ENCODE measurements at regions not wholly inside any gene's neighbourhood (a gene's known extent, or its start where the extent isn't known, plus 50 kb on each side); places are given as distances from the start of the nearest gene placed in this dataset.
A peak's percentile ranks its signal among the peaks of the same experiment; 100 is the strongest.

DNA sequence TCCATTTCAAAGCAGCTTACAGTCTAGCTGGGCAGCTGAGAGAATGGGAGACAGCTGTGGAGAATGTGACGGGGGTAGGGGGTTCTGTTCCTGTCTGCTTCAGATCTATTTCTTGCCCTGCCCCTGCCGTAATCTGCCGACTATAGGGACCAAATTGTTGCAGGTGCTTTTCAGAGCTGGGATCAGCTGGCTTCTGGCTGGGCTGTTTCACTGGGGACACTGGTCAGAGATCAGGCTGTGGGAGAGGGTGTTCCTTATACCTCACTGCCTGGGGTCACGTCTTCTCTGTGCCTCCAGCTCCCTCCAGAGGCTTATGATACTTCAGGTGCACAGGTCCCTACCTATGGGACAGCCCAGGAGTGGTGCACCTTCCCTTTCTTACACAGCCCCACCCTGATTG, 514.9 kb upstream of the GOT2 start:
- no peaks in the 10 kb centered on the region for H3K9me3 ChIP-seq (ENCODE audit: control insufficient read depth in 1 of 2, low read length in 2 of 2)
- Mint-ChIP-seq H3K27me3 (no peaks in the 10 kb centered on the region), H3K4me1 (no peaks in the 10 kb centered on the region), H3K9me3 (peaks cover 0 to 8% (median 3%) of the 10 kb centered on the region in 8 donors), H3K36me3 (no peaks in the 10 kb centered on the region), H3K4me3 (no peak overlapping the region), H3K27ac (peak overlapping the region in 1 of 7 donors; percentile 49)
- H3K36me3 ChIP-seq (ENCODE audit: insufficient read depth, low read length): no peaks in the 10 kb centered on the region
- H3K4me3 ChIP-seq (ENCODE audit: low read length in 2 of 2): no peak overlapping the region
- POLR2A ChIA-PET (ENCODE audit: partially characterized antibody): no interaction called here
- intact Hi-C loops (cut with micrococcal nuclease): no loop called here
- CTCF ChIA-PET (ENCODE audit: partially characterized antibody): no interaction called here
- DNase-seq: no peak
- H3K27ac ChIP-seq (ENCODE audit: low read depth, low read length): no peak overlapping the region
- no peaks in the 10 kb centered on the region for H3K4me1 ChIP-seq (ENCODE audit: insufficient read depth, low read length)
- no peaks in the 10 kb centered on the region for H3K27me3 ChIP-seq (ENCODE audit: insufficient read depth, low read length)

DNA sequence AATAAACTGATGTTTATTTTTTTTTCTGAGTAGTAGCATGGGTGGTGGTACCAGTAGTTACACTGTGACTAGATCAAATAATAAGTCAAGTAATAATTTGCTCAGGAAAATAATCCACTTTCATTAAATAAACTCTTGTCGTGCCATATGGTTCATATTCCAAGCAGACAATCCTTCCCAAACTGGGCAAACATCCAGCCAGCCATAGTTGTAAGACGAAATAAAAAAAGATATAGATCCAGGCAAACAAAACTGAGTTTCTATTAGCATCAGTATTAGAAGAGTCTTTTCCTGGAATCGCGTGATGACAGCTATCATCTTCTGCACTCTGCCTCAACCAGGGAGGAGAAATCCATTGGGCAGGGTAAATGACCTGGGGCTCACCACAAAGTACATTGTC, 508.4 kb upstream of the GOT2 start:
- Mint-ChIP-seq H3K4me1 (no peaks in the 10 kb centered on the region), H3K36me3 (no peaks in the 10 kb centered on the region), H3K9me3 (peaks cover 4 to 16% (median 8%) of the 10 kb centered on the region in 8 donors), H3K27ac (no peak overlapping the region), H3K4me3 (no peak overlapping the region), H3K27me3 (no peaks in the 10 kb centered on the region)
- ChIA-PET POLR2A (ENCODE audit: partially characterized antibody) (no interaction called here), CTCF (ENCODE audit: partially characterized antibody) (no interaction called here)
- intact Hi-C loops (cut with micrococcal nuclease): no loop called here
- DNase-seq: no peak
- Histone ChIP-seq H3K36me3 (ENCODE audit: insufficient read depth, low read length) (no peaks in the 10 kb centered on the region), H3K4me3 (ENCODE audit: low read length in 2 of 2) (no peak overlapping the region), H3K9me3 (ENCODE audit: control insufficient read depth in 1 of 2, low read length in 2 of 2) (no peaks in the 10 kb centered on the region), H3K27ac (ENCODE audit: low read depth, low read length) (no peak overlapping the region), H3K4me1 (ENCODE audit: insufficient read depth, low read length) (no peaks in the 10 kb centered on the region), H3K27me3 (ENCODE audit: insufficient read depth, low read length) (no peaks in the 10 kb centered on the region)

DNA sequence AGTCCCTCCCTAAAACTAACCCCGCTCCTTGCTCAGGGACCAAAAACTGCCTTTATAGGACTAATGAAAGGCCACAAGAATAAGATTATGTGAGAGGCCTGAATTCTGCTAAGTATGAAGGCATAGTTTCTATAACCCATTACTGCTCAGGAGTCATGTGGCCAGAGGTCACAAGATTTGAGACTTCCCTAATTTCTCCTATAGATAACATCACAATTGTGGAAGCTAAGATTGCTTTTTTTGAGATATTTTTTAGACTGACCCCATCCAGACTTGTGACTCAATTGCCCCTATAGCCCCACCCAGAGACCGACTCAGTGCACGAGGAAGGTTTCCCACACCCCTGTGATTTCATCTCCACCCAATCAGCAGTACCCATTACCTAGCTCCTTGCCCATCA, 504.1 kb upstream of the GOT2 start:
- Mint-ChIP-seq H3K9me3 (peaks cover 4 to 14% (median 7%) of the 10 kb centered on the region in 8 donors), H3K36me3 (no peaks in the 10 kb centered on the region), H3K27me3 (no peaks in the 10 kb centered on the region), H3K4me3 (no peak overlapping the region), H3K27ac (no peak overlapping the region), H3K4me1 (no peaks in the 10 kb centered on the region)
- no peak for DNase-seq
- H3K9me3 ChIP-seq (ENCODE audit: control insufficient read depth in 1 of 2, low read length in 2 of 2): no peaks in the 10 kb centered on the region
- H3K4me1 ChIP-seq (ENCODE audit: insufficient read depth, low read length): no peaks in the 10 kb centered on the region
- no peaks in the 10 kb centered on the region for H3K36me3 ChIP-seq (ENCODE audit: insufficient read depth, low read length)
- no peak overlapping the region for H3K4me3 ChIP-seq (ENCODE audit: low read length in 2 of 2)
- POLR2A ChIA-PET (ENCODE audit: partially characterized antibody): no interaction called here
- CTCF ChIA-PET (ENCODE audit: partially characterized antibody): no interaction called here
- H3K27me3 ChIP-seq (ENCODE audit: insufficient read depth, low read length): no peaks in the 10 kb centered on the region
- intact Hi-C loops (cut with micrococcal nuclease): no loop called here
- no peak overlapping the region for H3K27ac ChIP-seq (ENCODE audit: low read depth, low read length)

DNA sequence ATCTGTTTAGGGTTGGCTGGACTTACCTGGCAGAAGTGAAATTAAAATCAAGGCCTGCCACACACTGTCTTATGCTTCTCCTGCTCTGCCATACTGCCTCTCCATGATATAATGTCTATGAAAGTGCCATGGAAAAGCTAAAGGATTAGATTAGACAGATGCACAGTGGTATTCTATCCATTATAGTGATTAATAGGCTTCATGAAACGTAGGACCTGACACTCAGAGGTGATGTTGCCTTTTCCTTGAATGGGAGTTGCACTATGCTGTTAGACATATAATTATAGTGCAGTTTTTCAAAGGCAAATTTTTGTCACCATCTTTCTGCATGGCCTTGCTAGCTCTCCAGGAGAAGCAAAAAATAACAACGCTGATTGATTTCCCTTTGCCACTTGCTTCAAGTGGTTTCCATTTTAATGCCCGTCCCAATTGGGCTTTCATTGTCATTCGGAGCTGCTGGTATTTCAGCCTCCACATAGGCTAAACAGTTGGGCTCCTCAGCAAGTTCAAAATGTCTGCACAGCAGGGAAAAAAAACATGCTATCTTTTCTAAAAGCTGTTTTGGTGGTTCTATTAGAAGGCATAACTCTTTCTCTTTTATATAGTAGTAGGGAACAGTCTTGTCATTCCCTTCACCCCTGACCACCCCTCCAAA, 502.8 kb upstream of the GOT2 start:
- CTCF ChIA-PET (ENCODE audit: partially characterized antibody): no interaction called here
- POLR2A ChIA-PET (ENCODE audit: partially characterized antibody): no interaction called here
- Mint-ChIP-seq H3K27ac (no peak overlapping the region), H3K4me1 (no peaks in the 10 kb centered on the region), H3K36me3 (no peaks in the 10 kb centered on the region), H3K9me3 (peaks cover 4 to 17% (median 6%) of the 10 kb centered on the region in 8 donors), H3K27me3 (no peaks in the 10 kb centered on the region), H3K4me3 (no peak overlapping the region)
- H3K4me3 ChIP-seq (ENCODE audit: low read length in 2 of 2): no peak overlapping the region
- H3K36me3 ChIP-seq (ENCODE audit: insufficient read depth, low read length): no peaks in the 10 kb centered on the region
- H3K27me3 ChIP-seq (ENCODE audit: insufficient read depth, low read length): no peaks in the 10 kb centered on the region
- H3K27ac ChIP-seq (ENCODE audit: low read depth, low read length): no peak overlapping the region
- intact Hi-C loops (cut with micrococcal nuclease): no loop called here
- no peaks in the 10 kb centered on the region for H3K9me3 ChIP-seq (ENCODE audit: control insufficient read depth in 1 of 2, low read length in 2 of 2)
- H3K4me1 ChIP-seq (ENCODE audit: insufficient read depth, low read length): no peaks in the 10 kb centered on the region
- no peak for DNase-seq

DNA sequence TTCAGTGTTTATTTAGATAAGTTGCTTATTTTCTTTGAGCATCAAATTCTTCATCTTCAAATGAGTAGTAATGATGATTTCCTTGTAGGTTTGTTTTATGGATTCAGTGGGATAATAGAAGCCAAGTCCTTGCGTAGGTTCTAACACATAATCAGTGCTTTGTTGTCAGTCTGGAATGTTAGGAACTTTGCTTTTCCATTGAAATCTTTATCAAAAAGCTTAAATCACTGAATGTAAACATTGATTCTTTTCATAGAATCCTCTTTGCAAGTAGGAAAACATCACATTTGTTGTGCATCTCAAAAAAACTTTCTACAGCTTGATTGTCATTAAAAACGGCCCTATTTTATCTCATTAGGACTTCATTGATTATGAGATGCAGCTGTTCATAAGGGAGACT, 490.3 kb upstream of the GOT2 start:
- intact Hi-C loops (cut with micrococcal nuclease): no loop called here
- Histone ChIP-seq H3K27me3 (ENCODE audit: insufficient read depth, low read length) (no peaks in the 10 kb centered on the region), H3K4me3 (ENCODE audit: low read length in 2 of 2) (no peak overlapping the region), H3K9me3 (ENCODE audit: control insufficient read depth in 1 of 2, low read length in 2 of 2) (no peaks in the 10 kb centered on the region), H3K36me3 (ENCODE audit: insufficient read depth, low read length) (no peaks in the 10 kb centered on the region), H3K4me1 (ENCODE audit: insufficient read depth, low read length) (no peaks in the 10 kb centered on the region), H3K27ac (ENCODE audit: low read depth, low read length) (no peak overlapping the region)
- Mint-ChIP-seq H3K4me3 (no peak overlapping the region), H3K27me3 (no peaks in the 10 kb centered on the region), H3K4me1 (no peaks in the 10 kb centered on the region), H3K36me3 (no peaks in the 10 kb centered on the region), H3K9me3 (peaks cover 0 to 10% (median 5%) of the 10 kb centered on the region in 8 donors), H3K27ac (no peak overlapping the region)
- no peak for DNase-seq
- CTCF ChIA-PET (ENCODE audit: partially characterized antibody): no interaction called here
- POLR2A ChIA-PET (ENCODE audit: partially characterized antibody): no interaction called here

DNA sequence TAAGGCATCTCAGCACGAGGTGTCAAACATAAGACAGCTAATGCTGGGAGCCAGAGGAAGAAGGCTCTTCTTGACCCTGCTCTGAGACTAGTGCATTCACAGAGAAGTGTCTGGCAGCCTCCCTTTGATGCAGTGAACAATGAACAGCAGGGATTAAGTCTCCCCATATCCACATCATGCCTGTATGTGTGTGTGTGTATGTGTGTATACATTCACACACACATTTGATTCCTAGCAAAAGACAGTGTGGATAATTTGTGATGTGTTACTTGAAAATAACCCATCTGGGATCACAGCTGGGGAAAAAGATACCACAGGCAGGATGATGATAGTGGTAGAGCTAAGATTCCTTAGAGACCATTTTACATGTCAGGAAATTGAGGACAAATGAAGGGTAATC, 485.9 kb upstream of the GOT2 start:
- peaks cover 0 to 15% (median 6%) of the 10 kb centered on the region in 8 donors for H3K9me3 Mint-ChIP-seq
- intact Hi-C loops (cut with micrococcal nuclease): no loop called here
- H3K36me3 ChIP-seq (ENCODE audit: insufficient read depth, low read length): no peaks in the 10 kb centered on the region
- no peaks in the 10 kb centered on the region for H3K4me1 Mint-ChIP-seq
- H3K4me1 ChIP-seq (ENCODE audit: insufficient read depth, low read length): no peaks in the 10 kb centered on the region
- no peak for DNase-seq
- no peaks in the 10 kb centered on the region for H3K27me3 Mint-ChIP-seq
- H3K9me3 ChIP-seq (ENCODE audit: control insufficient read depth in 1 of 2, low read length in 2 of 2): no peaks in the 10 kb centered on the region
- H3K4me3 Mint-ChIP-seq: no peak overlapping the region
- POLR2A ChIA-PET (ENCODE audit: partially characterized antibody): no interaction called here
- H3K27ac ChIP-seq (ENCODE audit: low read depth, low read length): no peak overlapping the region
- CTCF ChIA-PET (ENCODE audit: partially characterized antibody): no interaction called here
- H3K27ac Mint-ChIP-seq: no peak overlapping the region
- no peak overlapping the region for H3K4me3 ChIP-seq (ENCODE audit: low read length in 2 of 2)
- no peaks in the 10 kb centered on the region for H3K27me3 ChIP-seq (ENCODE audit: insufficient read depth, low read length)
- no peaks in the 10 kb centered on the region for H3K36me3 Mint-ChIP-seq

DNA sequence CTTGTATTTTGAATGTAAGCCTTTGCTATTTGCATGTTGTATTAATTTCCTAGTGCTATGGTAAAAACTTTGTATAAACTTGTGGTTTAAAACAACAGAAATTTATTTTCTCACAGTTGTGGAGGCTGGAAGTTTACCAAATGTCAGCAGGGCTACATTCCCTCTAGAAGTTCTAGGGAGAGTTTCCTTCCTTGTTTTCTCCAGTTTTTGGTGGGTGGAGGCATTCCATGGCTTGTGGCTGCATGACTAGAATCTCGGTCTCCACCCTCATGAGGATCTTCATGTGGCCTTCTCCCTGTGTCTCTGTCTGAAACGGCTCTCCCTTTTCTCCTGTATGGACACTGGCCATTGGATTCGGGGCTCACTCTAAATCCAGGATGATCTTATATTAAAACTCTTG, 482.2 kb upstream of the GOT2 start:
- intact Hi-C loops (cut with micrococcal nuclease): no loop called here
- H3K27ac Mint-ChIP-seq: no peak overlapping the region
- H3K4me3 ChIP-seq (ENCODE audit: low read length in 2 of 2): no peak overlapping the region
- peaks cover 0 to 19% (median 6%) of the 10 kb centered on the region in 8 donors for H3K9me3 Mint-ChIP-seq
- no peak overlapping the region for H3K4me3 Mint-ChIP-seq
- no peaks in the 10 kb centered on the region for H3K9me3 ChIP-seq (ENCODE audit: control insufficient read depth in 1 of 2, low read length in 2 of 2)
- H3K27ac ChIP-seq (ENCODE audit: low read depth, low read length): no peak overlapping the region
- POLR2A ChIA-PET (ENCODE audit: partially characterized antibody): no interaction called here
- H3K4me1 Mint-ChIP-seq: no peaks in the 10 kb centered on the region
- H3K36me3 Mint-ChIP-seq: no peaks in the 10 kb centered on the region
- H3K27me3 ChIP-seq (ENCODE audit: insufficient read depth, low read length): no peaks in the 10 kb centered on the region
- H3K27me3 Mint-ChIP-seq: no peaks in the 10 kb centered on the region
- H3K4me1 ChIP-seq (ENCODE audit: insufficient read depth, low read length): no peaks in the 10 kb centered on the region
- CTCF ChIA-PET (ENCODE audit: partially characterized antibody): no interaction called here
- DNase-seq: no peak
- no peaks in the 10 kb centered on the region for H3K36me3 ChIP-seq (ENCODE audit: insufficient read depth, low read length)

DNA sequence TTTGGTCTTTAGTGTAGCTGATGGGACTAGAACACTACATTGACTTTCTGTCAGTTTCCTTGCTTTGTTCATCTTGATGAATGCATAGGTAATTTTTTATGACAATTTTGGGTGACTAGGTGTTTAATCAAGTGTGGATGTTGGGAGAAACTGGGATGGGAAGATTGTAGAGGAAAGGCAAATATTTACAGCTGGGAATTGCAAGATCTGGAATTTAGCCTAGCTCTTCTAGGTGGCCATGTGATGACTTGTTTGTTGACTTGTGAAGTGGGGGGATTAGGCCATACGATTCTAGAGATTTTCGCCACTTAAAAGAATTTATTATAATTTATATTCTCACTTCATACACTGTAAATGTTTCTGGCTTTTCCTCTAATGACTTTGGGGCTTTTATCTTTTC, 480.3 kb upstream of the GOT2 start:
- ChIA-PET CTCF (ENCODE audit: partially characterized antibody) (no interaction called here), POLR2A (ENCODE audit: partially characterized antibody) (no interaction called here)
- H3K27ac ChIP-seq (ENCODE audit: low read depth, low read length): no peak overlapping the region
- H3K27me3 ChIP-seq (ENCODE audit: insufficient read depth, low read length): no peaks in the 10 kb centered on the region
- no peak for DNase-seq
- Mint-ChIP-seq H3K36me3 (no peaks in the 10 kb centered on the region), H3K27ac (no peak overlapping the region), H3K9me3 (peaks cover 0 to 22% (median 7%) of the 10 kb centered on the region in 8 donors), H3K27me3 (no peaks in the 10 kb centered on the region), H3K4me3 (no peak overlapping the region), H3K4me1 (no peaks in the 10 kb centered on the region)
- H3K36me3 ChIP-seq (ENCODE audit: insufficient read depth, low read length): no peaks in the 10 kb centered on the region
- no peaks in the 10 kb centered on the region for H3K4me1 ChIP-seq (ENCODE audit: insufficient read depth, low read length)
- H3K9me3 ChIP-seq (ENCODE audit: control insufficient read depth in 1 of 2, low read length in 2 of 2): no peaks in the 10 kb centered on the region
- no peak overlapping the region for H3K4me3 ChIP-seq (ENCODE audit: low read length in 2 of 2)
- intact Hi-C loops (cut with micrococcal nuclease): no loop called here

Measured in CD4-positive, alpha-beta memory T cell (primary cell).